GM12878 (cell line): ENCODE measurements at regions not wholly inside any gene's neighbourhood (a gene's known extent, or its start where the extent isn't known, plus 50 kb on each side); places are given as distances from the start of the nearest gene placed in this dataset.

ENCODE experiments used
- ATAC-seq: fragments of 200-7000 bp; cut with Tn5 transposase; 3 replicates; pipeline ENCODE4 v1.9.1; 2020; ENCODE audit warnings: mild to moderate bottlenecking, moderate library complexity
- BruUV-seq: library from RNA; stranded (reverse); fragments of 400-500 nt; replicated peaks from 2 replicates; lab custom pipeline; 2021; lab: Mats Ljungman, UMichigan
- CTCF ChIA-PET: fragments of 300-600 bp; sonication (Branson Sonifier 250); formaldehyde crosslinking; extraction: SDS; loops from one replicate; lab custom pipeline; 2021; ENCODE audit warnings: inconsistent platforms; lab: Yijun Ruan, JAX
- POLR2A ChIA-PET: fragments of 350-600 bp; formaldehyde crosslinking; extraction: SDS; loops from one replicate; lab custom pipeline; 2021; ENCODE audit warnings: inconsistent platforms; lab: Charles Lee
- RAD21 ChIA-PET: fragments of 300-600 bp; sonication (Branson Sonifier 250); formaldehyde crosslinking; loops from one replicate; lab custom pipeline; 2023; ENCODE audit warnings: antibody characterized with exemption; ENCODE audit not compliant: unreplicated experiment; lab: Charles Lee
- SMC1A ChIA-PET: fragments of 300-600 bp; sonication (Branson Sonifier 250); formaldehyde crosslinking; loops from one replicate; lab custom pipeline; 2023; ENCODE audit not compliant: unreplicated experiment, uncharacterized antibody; lab: Charles Lee
- DNase-seq: peaks from one replicate; pipeline ENCODE4 v3.0.0-alpha.2; 2011; ENCODE audit warnings: low read depth, low spot score
- FAIRE-seq: peaks from 3 replicates; lab custom pipeline; 2011; peaks lifted over from hg19 to GRCh38; lab: Jason Lieb, UNC
- H2AFZ ChIP-seq: 2 replicates; pipeline ENCODE4 v1.6.0; 2011; ENCODE audit warnings: low read depth, low read length, control low read depth; ENCODE audit not compliant: control insufficient read depth
- H3K27ac ChIP-seq: 2 replicates; pipeline ENCODE4 v1.5.1; 2011; ENCODE audit warnings: control low read depth; ENCODE audit not compliant: control insufficient read depth, insufficient read depth
- H3K27me3 ChIP-seq, 2 experiments: replicated peaks in 1 of 2; 2 replicates each; pipeline versions ENCODE4 v1.6.0 to v1.6.1; 2011; ENCODE audit warnings: low read length in 1 of 2; ENCODE audit not compliant: control insufficient read depth in 2 of 2, insufficient read depth in 2 of 2
- H3K36me3 ChIP-seq, 2 experiments: 2 replicates each; pipeline ENCODE4 v1.5.1; 2011; ENCODE audit warnings: low read length in 1 of 2; ENCODE audit not compliant: control insufficient read depth in 2 of 2, insufficient read depth in 2 of 2
- H3K4me1 ChIP-seq: 2 replicates; pipeline ENCODE4 v1.6.1; 2011; ENCODE audit warnings: mild to moderate bottlenecking, low read length, moderate library complexity, mixed read lengths; ENCODE audit not compliant: control insufficient read depth, insufficient read depth
- H3K4me2 ChIP-seq: 2 replicates; pipeline ENCODE4 v1.6.0; 2011; ENCODE audit warnings: control low read depth; ENCODE audit not compliant: control insufficient read depth, insufficient read depth
- H3K4me3 ChIP-seq: fragments of 200-600 bp; sonication (generic); 2 replicates; pipeline ENCODE4 v1.5.1; 2016
- H3K79me2 ChIP-seq: 2 replicates; pipeline ENCODE4 v1.6.0; 2011; ENCODE audit warnings: low read length; ENCODE audit not compliant: control insufficient read depth, insufficient read depth
- H3K9ac ChIP-seq: 2 replicates; pipeline ENCODE4 v1.8.0; 2011; ENCODE audit warnings: low read length, control low read depth, mixed read lengths; ENCODE audit not compliant: control insufficient read depth, insufficient read depth
- H3K9me3 ChIP-seq: replicated peaks from 3 replicates; pipeline ENCODE4 v1.5.1; 2011; ENCODE audit warnings: mild to moderate bottlenecking, low read length; ENCODE audit not compliant: control insufficient read depth, insufficient read depth
- H4K20me1 ChIP-seq: 2 replicates; pipeline ENCODE4 v1.6.0; 2011; ENCODE audit not compliant: control insufficient read depth, insufficient read depth
- DPF2 ChIP-seq: fragments of 450-650 bp; IDR thresholded peaks from 2 replicates; pipeline ENCODE4 v1.6.1; 2017; ENCODE audit warnings: mild to moderate bottlenecking
- MEF2B ChIP-seq: fragments of 450-650 bp; IDR thresholded peaks from 2 replicates; pipeline ENCODE4 v1.6.1; 2018; ENCODE audit warnings: mild to moderate bottlenecking, moderate library complexity; ENCODE audit not compliant: partially characterized antibody, poor library complexity, severe bottlenecking
- NFYB ChIP-seq: IDR thresholded peaks from 2 replicates; pipeline ENCODE4 v1.6.1; 2011; ENCODE audit warnings: low read depth, mild to moderate bottlenecking, low read length, improper control_type of control experiment, moderate library complexity; ENCODE audit not compliant: insufficient read depth
- NR2C1 ChIP-seq: fragments of 450-650 bp; IDR thresholded peaks from 2 replicates; pipeline ENCODE4 v1.6.1; 2017; ENCODE audit warnings: antibody characterized with exemption, mild to moderate bottlenecking, moderate library complexity
- PML ChIP-seq: IDR thresholded peaks from 2 replicates; pipeline ENCODE4 v1.6.1; 2012; ENCODE audit warnings: low read length, inconsistent platforms
- RUNX3 ChIP-seq: IDR thresholded peaks from 2 replicates; pipeline ENCODE4 v1.6.1; 2012; ENCODE audit warnings: low read length, inconsistent platforms
- TCF12 ChIP-seq: IDR thresholded peaks from 2 replicates; pipeline ENCODE4 v1.6.1; 2011; ENCODE audit warnings: low read depth, mild to moderate bottlenecking, low read length
- ZBED1 ChIP-seq: IDR thresholded peaks from 2 replicates; pipeline ENCODE4 v1.6.1; 2016; ENCODE audit warnings: borderline replicate concordance
- ZNF217 ChIP-seq: fragments of 450-650 bp; IDR thresholded peaks from 2 replicates; pipeline ENCODE4 v1.6.1; 2017; ENCODE audit warnings: antibody characterized with exemption, mild to moderate bottlenecking
- WGBS: methylation state at CpG from one replicate; pipeline ENCODE4 v1.1.6; 2016; ENCODE audit warnings: low lambda C conversion rate; ENCODE audit not compliant: insufficient replicate concordance, insufficient coverage; ENCODE audit errors: missing lambda C conversion rate; 5-methylcytosine and 5-hydroxymethylcytosine counted together
- in situ Hi-C: fragments of 300-500 bp; cut with MboI; formaldehyde crosslinking; loops from 9 replicates; pipeline ENCODE4 v1.14.3; 2018; ENCODE audit warnings: mixed read lengths
- intact Hi-C: fragments of 100-400 bp; cut with micrococcal nuclease; formaldehyde crosslinking; loops from one replicate; pipeline ENCODE4 v1.14.2; 2022; ENCODE audit not compliant: unreplicated experiment
- TF ChIP-seq, protein P1 (sequence below): fragments of 450-650 bp; IDR thresholded peaks from 2 replicates; pipeline ENCODE4 v1.6.1; 2017; ENCODE audit warnings: mild to moderate bottlenecking, moderate library complexity
- TF ChIP-seq, protein P2 (sequence below): IDR thresholded peaks from 2 replicates; pipeline ENCODE4 v1.6.1; 2011; ENCODE audit warnings: mild to moderate bottlenecking, low read depth, low read length, moderate library complexity; ENCODE audit not compliant: insufficient replicate concordance
- TF ChIP-seq, protein P3 (sequence below): fragments of 450-650 bp; IDR thresholded peaks from 2 replicates; pipeline ENCODE4 v1.6.1; 2017; ENCODE audit warnings: low read depth, mild to moderate bottlenecking, moderate library complexity
- TF ChIP-seq, protein P4 (sequence below): fragments of 450-650 bp; IDR thresholded peaks from 2 replicates; pipeline ENCODE4 v1.6.1; 2017; ENCODE audit warnings: mild to moderate bottlenecking
- TF ChIP-seq, protein P5 (sequence below): fragments of 150-350 bp; IDR thresholded peaks from 2 replicates; pipeline ENCODE4 v1.6.1; 2014; ENCODE audit warnings: mild to moderate bottlenecking, low read depth, low read length

DNA sequence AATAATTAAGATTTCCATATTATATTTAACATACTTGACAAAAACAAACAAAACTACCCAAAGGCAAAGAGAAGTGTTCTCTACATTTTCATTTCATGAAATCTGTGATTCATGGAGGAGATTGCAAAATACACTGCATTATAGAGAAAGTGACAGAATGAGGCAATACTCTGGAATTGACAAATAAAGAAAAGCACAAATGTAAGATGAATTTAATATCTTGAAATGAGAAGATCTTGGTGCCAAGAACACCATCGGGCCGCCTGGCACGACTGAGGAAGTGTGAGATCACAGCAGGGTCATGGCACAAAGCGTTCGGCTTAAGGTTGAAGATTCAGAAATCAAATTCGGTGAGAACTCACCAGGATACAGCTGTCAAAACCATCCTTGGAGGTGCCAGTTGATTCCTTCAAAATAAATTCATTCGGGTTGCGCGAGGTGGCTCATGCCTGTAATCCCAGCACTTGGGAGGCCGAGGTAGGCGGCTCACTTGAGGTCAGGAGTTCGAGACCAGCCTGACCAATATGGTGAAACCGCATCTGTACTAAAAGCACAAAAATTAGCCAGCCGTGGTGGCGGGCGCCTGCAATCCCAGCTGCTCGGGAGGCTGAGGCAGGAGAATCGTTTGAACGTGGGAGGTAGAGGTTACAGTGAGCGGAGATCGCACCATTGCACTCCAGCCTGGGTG lies 174.0 kb upstream of the PFKP start:
- 63% methylated on average over 21 of the region's 21 CpGs for WGBS
- ChIA-PET RAD21 (no interaction called here), POLR2A (no interaction called here), CTCF (no interaction called here), SMC1A (no interaction called here)
- Histone ChIP-seq H3K4me1 (no peaks in the 10 kb centered on the region), H3K27me3 (peaks cover 0 to 2% of the 10 kb centered on the region in 2 experiments; a peak in 2 of 4 replicates), H3K27ac (no peak overlapping the region), H3K79me2 (no peaks in the 10 kb centered on the region), H4K20me1 (no peaks in the 10 kb centered on the region), H3K4me3 (no peak overlapping the region), H3K4me2 (no peak overlapping the region), H2AFZ (no peak overlapping the region), H3K36me3 (no peaks in the 10 kb centered on the region), H3K9ac (no peak overlapping the region), H3K9me3 (no peaks in the 10 kb centered on the region)
- intact Hi-C loops, result no loop called here
- BruUV-seq, result no TSS peak
- FAIRE-seq, result no peak
- ATAC-seq, result no peak
- in situ Hi-C loops, result no loop called here
- no peak for DNase-seq
- TF ChIP-seq, protein P1, sequence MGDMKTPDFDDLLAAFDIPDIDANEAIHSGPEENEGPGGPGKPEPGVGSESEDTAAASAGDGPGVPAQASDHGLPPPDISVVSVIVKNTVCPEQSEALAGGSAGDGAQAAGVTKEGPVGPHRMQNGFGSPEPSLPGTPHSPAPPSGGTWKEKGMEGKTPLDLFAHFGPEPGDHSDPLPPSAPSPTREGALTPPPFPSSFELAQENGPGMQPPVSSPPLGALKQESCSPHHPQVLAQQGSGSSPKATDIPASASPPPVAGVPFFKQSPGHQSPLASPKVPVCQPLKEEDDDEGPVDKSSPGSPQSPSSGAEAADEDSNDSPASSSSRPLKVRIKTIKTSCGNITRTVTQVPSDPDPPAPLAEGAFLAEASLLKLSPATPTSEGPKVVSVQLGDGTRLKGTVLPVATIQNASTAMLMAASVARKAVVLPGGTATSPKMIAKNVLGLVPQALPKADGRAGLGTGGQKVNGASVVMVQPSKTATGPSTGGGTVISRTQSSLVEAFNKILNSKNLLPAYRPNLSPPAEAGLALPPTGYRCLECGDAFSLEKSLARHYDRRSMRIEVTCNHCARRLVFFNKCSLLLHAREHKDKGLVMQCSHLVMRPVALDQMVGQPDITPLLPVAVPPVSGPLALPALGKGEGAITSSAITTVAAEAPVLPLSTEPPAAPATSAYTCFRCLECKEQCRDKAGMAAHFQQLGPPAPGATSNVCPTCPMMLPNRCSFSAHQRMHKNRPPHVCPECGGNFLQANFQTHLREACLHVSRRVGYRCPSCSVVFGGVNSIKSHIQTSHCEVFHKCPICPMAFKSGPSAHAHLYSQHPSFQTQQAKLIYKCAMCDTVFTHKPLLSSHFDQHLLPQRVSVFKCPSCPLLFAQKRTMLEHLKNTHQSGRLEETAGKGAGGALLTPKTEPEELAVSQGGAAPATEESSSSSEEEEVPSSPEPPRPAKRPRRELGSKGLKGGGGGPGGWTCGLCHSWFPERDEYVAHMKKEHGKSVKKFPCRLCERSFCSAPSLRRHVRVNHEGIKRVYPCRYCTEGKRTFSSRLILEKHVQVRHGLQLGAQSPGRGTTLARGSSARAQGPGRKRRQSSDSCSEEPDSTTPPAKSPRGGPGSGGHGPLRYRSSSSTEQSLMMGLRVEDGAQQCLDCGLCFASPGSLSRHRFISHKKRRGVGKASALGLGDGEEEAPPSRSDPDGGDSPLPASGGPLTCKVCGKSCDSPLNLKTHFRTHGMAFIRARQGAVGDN, result no peak
- no peak for TF ChIP-seq RUNX3
- no peak for TF ChIP-seq MEF2B
- TF ChIP-seq, protein P2, sequence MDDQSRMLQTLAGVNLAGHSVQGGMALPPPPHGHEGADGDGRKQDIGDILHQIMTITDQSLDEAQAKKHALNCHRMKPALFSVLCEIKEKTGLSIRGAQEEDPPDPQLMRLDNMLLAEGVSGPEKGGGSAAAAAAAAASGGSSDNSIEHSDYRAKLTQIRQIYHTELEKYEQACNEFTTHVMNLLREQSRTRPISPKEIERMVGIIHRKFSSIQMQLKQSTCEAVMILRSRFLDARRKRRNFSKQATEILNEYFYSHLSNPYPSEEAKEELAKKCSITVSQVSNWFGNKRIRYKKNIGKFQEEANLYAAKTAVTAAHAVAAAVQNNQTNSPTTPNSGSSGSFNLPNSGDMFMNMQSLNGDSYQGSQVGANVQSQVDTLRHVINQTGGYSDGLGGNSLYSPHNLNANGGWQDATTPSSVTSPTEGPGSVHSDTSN, result no peak
- no peak for TF ChIP-seq DPF2
- TF ChIP-seq TCF12, result no peak
- TF ChIP-seq, protein P3, sequence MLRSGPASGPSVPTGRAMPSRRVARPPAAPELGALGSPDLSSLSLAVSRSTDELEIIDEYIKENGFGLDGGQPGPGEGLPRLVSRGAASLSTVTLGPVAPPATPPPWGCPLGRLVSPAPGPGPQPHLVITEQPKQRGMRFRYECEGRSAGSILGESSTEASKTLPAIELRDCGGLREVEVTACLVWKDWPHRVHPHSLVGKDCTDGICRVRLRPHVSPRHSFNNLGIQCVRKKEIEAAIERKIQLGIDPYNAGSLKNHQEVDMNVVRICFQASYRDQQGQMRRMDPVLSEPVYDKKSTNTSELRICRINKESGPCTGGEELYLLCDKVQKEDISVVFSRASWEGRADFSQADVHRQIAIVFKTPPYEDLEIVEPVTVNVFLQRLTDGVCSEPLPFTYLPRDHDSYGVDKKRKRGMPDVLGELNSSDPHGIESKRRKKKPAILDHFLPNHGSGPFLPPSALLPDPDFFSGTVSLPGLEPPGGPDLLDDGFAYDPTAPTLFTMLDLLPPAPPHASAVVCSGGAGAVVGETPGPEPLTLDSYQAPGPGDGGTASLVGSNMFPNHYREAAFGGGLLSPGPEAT, result no peak
- TF ChIP-seq, protein P4, sequence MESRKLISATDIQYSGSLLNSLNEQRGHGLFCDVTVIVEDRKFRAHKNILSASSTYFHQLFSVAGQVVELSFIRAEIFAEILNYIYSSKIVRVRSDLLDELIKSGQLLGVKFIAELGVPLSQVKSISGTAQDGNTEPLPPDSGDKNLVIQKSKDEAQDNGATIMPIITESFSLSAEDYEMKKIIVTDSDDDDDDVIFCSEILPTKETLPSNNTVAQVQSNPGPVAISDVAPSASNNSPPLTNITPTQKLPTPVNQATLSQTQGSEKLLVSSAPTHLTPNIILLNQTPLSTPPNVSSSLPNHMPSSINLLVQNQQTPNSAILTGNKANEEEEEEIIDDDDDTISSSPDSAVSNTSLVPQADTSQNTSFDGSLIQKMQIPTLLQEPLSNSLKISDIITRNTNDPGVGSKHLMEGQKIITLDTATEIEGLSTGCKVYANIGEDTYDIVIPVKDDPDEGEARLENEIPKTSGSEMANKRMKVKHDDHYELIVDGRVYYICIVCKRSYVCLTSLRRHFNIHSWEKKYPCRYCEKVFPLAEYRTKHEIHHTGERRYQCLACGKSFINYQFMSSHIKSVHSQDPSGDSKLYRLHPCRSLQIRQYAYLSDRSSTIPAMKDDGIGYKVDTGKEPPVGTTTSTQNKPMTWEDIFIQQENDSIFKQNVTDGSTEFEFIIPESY, result no peak
- no peak for TF ChIP-seq NR2C1
- TF ChIP-seq ZNF217, result no peak
- no peak for TF ChIP-seq ZBED1
- no peak for TF ChIP-seq PML
- no peak for TF ChIP-seq NFYB
- TF ChIP-seq, protein P5, sequence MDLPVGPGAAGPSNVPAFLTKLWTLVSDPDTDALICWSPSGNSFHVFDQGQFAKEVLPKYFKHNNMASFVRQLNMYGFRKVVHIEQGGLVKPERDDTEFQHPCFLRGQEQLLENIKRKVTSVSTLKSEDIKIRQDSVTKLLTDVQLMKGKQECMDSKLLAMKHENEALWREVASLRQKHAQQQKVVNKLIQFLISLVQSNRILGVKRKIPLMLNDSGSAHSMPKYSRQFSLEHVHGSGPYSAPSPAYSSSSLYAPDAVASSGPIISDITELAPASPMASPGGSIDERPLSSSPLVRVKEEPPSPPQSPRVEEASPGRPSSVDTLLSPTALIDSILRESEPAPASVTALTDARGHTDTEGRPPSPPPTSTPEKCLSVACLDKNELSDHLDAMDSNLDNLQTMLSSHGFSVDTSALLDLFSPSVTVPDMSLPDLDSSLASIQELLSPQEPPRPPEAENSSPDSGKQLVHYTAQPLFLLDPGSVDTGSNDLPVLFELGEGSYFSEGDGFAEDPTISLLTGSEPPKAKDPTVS, result no peak
